ENCODE measurements at regions not wholly inside any gene's neighbourhood (a gene's known extent, or its start where the extent isn't known, plus 50 kb on each side); places are given as distances from the start of the nearest gene placed in this dataset.
"Not testable (repeated sequence)": the region's sequence is repeated elsewhere in the genome, so short reads cannot be mapped to it uniquely, and the experiment has no call there.

- no peak for DNase-seq
Observed at GRCh38 chr5:155783246-155783645, 543.7 kb upstream of the SGCD start.

GRCh38 chr5:155783791-155784190, 543.2 kb upstream of the SGCD start:
- DNase-seq: no peak

- DNase-seq: no peak
Observed at GRCh38 chr5:155786108-155786507, 540.9 kb upstream of the SGCD start.

- no peak for DNase-seq
Observed at GRCh38 chr5:155792873-155793272, 534.1 kb upstream of the SGCD start.

- no peak for DNase-seq
Observed at GRCh38 chr5:155794795-155795194, 532.2 kb upstream of the SGCD start.

- DNase-seq: no peak
Observed at GRCh38 chr5:155799308-155799707, 527.7 kb upstream of the SGCD start.

- DNase-seq: no peak
Observed at GRCh38 chr5:155807884-155808576, 518.9 kb upstream of the SGCD start.

GRCh38 chr5:155815248-155815647, 511.7 kb upstream of the SGCD start:
- DNase-seq: no peak

- DNase-seq: no peak
Observed at GRCh38 chr5:155822177-155822576, 504.8 kb upstream of the SGCD start.

GRCh38 chr5:155826611-155827507, 500.1 kb upstream of the SGCD start:
- no peak for DNase-seq

- DNase-seq: not testable (repeated sequence)
Observed at GRCh38 chr5:155827508-155827815, 499.5 kb upstream of the SGCD start.

- DNase-seq: no peak
Observed at GRCh38 chr5:155827949-155828348, 499.0 kb upstream of the SGCD start.

GRCh38 chr5:155831491-155831890, 495.5 kb upstream of the SGCD start:
- DNase-seq: no peak

GRCh38 chr5:155833287-155833686, 493.7 kb upstream of the SGCD start:
- DNase-seq: no peak

- DNase-seq: no peak
Observed at GRCh38 chr5:155834271-155834975, 492.5 kb upstream of the SGCD start.

GRCh38 chr5:155836089-155836803, 490.7 kb upstream of the SGCD start:
- DNase-seq: no peak

GRCh38 chr5:155838394-155838793, 488.6 kb upstream of the SGCD start:
- no peak for DNase-seq

- DNase-seq: no peak
Observed at GRCh38 chr5:155839251-155840037, 487.5 kb upstream of the SGCD start.

GRCh38 chr5:155844542-155844941, 482.4 kb upstream of the SGCD start:
- no peak for DNase-seq

- no peak for DNase-seq
Observed at GRCh38 chr5:155850370-155850769, 476.6 kb upstream of the SGCD start.

GRCh38 chr5:155866971-155867370, 460.0 kb upstream of the SGCD start:
- DNase-seq: no peak

- DNase-seq: no peak
Observed at GRCh38 chr5:155867522-155868088, 459.4 kb upstream of the SGCD start.
